ENCODE measurements at regions not wholly inside any gene's neighbourhood (a gene's known extent, or its start where the extent isn't known, plus 50 kb on each side); places are given as distances from the start of the nearest gene placed in this dataset.
A peak's percentile ranks its signal among the peaks of the same experiment; 100 is the strongest.

GRCh38 chr7:41093141-41093540 lies 609.7 kb downstream of the INHBA start:
- Histone ChIP-seq H3K4me3 (no peak overlapping the region), H3K27ac (no peak overlapping the region)

- H3K27ac ChIP-seq: no peak overlapping the region
- no peak overlapping the region for H3K4me3 ChIP-seq
These were observed 617.6 kb downstream of the INHBA start for GRCh38 chr7:41085244-41085643.

GRCh38 chr7:41084381-41084780 lies 618.5 kb downstream of the INHBA start:
- no peak overlapping the region for H3K27ac ChIP-seq
- H3K4me3 ChIP-seq: no peak overlapping the region

- Histone ChIP-seq H3K27ac (no peak overlapping the region), H3K4me3 (no peak overlapping the region)
These were observed 633.3 kb downstream of the INHBA start for GRCh38 chr7:41069635-41070034.

- H3K27ac ChIP-seq: no peak overlapping the region
- H3K4me3 ChIP-seq: no peak overlapping the region
These were observed 635.3 kb downstream of the INHBA start for GRCh38 chr7:41067576-41067975.

GRCh38 chr7:41065663-41066062 lies 637.2 kb downstream of the INHBA start:
- Histone ChIP-seq H3K27ac (no peak overlapping the region), H3K4me3 (no peak overlapping the region)

- Histone ChIP-seq H3K27ac (no peak overlapping the region), H3K4me3 (no peak overlapping the region)
These were observed 639.8 kb downstream of the INHBA start for GRCh38 chr7:41063116-41063515.

- Histone ChIP-seq H3K4me3 (no peak overlapping the region), H3K27ac (peak overlapping the region in 1 of 21 experiments; percentile 14)
These were observed 642.1 kb downstream of the INHBA start for GRCh38 chr7:41060796-41061195.

- Histone ChIP-seq H3K27ac (no peak overlapping the region), H3K4me3 (no peak overlapping the region)
These were observed 643.1 kb downstream of the INHBA start for GRCh38 chr7:41059796-41060195.

- no peak overlapping the region for H3K4me3 ChIP-seq
- H3K27ac ChIP-seq: no peak overlapping the region
These were observed 643.7 kb downstream of the INHBA start for GRCh38 chr7:41058986-41059741.

GRCh38 chr7:41054960-41055661 lies 647.8 kb downstream of the INHBA start:
- Histone ChIP-seq H3K4me3 (no peak overlapping the region), H3K27ac (no peak overlapping the region)

GRCh38 chr7:41053820-41054219 lies 649.1 kb downstream of the INHBA start:
- no peak overlapping the region for H3K27ac ChIP-seq
- no peak overlapping the region for H3K4me3 ChIP-seq

GRCh38 chr7:41052736-41053135 lies 650.2 kb downstream of the INHBA start:
- Histone ChIP-seq H3K4me3 (no peak overlapping the region), H3K27ac (no peak overlapping the region)

- Histone ChIP-seq H3K27ac (no peak overlapping the region), H3K4me3 (no peak overlapping the region)
These were observed 650.7 kb downstream of the INHBA start for GRCh38 chr7:41052201-41052600.

GRCh38 chr7:41051535-41051934 lies 651.4 kb downstream of the INHBA start:
- no peak overlapping the region for H3K27ac ChIP-seq
- H3K4me3 ChIP-seq: no peak overlapping the region

GRCh38 chr7:41051062-41051461 lies 651.8 kb downstream of the INHBA start:
- Histone ChIP-seq H3K27ac (no peak overlapping the region), H3K4me3 (no peak overlapping the region)

GRCh38 chr7:41048771-41049170 lies 654.1 kb downstream of the INHBA start:
- Histone ChIP-seq H3K27ac (no peak overlapping the region), H3K4me3 (no peak overlapping the region)

GRCh38 chr7:41047789-41048191 lies 655.1 kb downstream of the INHBA start:
- Histone ChIP-seq H3K27ac (no peak overlapping the region), H3K4me3 (no peak overlapping the region)

- no peak overlapping the region for H3K27ac ChIP-seq
- H3K4me3 ChIP-seq: no peak overlapping the region
These were observed 655.7 kb downstream of the INHBA start for GRCh38 chr7:41047211-41047610.

- Histone ChIP-seq H3K27ac (no peak overlapping the region), H3K4me3 (no peak overlapping the region)
These were observed 656.1 kb downstream of the INHBA start for GRCh38 chr7:41046776-41047175.

- no peak overlapping the region for H3K4me3 ChIP-seq
These were observed 656.6 kb downstream of the INHBA start for GRCh38 chr7:41046221-41046761.

More at GRCh38 chr7:41046221-41046761, 656.6 kb downstream of the INHBA start:
- H3K27ac ChIP-seq: peak overlapping the region in 1 of 21 experiments; percentile 4
